Left hindlimb (tissue), 1 donor: ENCODE measurements at regions not wholly inside any gene's neighbourhood (a gene's known extent, or its start where the extent isn't known, plus 50 kb on each side); places are given as distances from the start of the nearest gene placed in this dataset.

Source experiments
- DNase-seq: peaks from one replicate; pipeline ENCODE4 v3.0.0-alpha.2; 2018

GRCh38 chr22:47933891-47934290, 1171.4 kb downstream of the TBC1D22A start:
- DNase-seq, result no peak

- DNase-seq, result no peak
Measured at GRCh38 chr22:47933226-47933625, 1170.8 kb downstream of the TBC1D22A start.

GRCh38 chr22:47929646-47930185, 1167.3 kb downstream of the TBC1D22A start:
- DNase-seq, result no peak

- DNase-seq, result no peak
Measured at GRCh38 chr22:47929073-47929472, 1166.6 kb downstream of the TBC1D22A start.

GRCh38 chr22:47928631-47929030, 1166.2 kb downstream of the TBC1D22A start:
- DNase-seq, result no peak

- no peak for DNase-seq
Measured at GRCh38 chr22:47927648-47928210, 1165.3 kb downstream of the TBC1D22A start.

- no peak for DNase-seq
Measured at GRCh38 chr22:47923011-47923427, 1160.6 kb downstream of the TBC1D22A start.

- no peak for DNase-seq
Measured at GRCh38 chr22:47921906-47922305, 1159.5 kb downstream of the TBC1D22A start.

GRCh38 chr22:47920380-47920959, 1158.0 kb downstream of the TBC1D22A start:
- DNase-seq, result no peak

- DNase-seq, result no peak
Measured at GRCh38 chr22:47919893-47920292, 1157.4 kb downstream of the TBC1D22A start.

- DNase-seq, result no peak
Measured at GRCh38 chr22:47919001-47919441, 1156.6 kb downstream of the TBC1D22A start.

GRCh38 chr22:47918276-47918921, 1155.9 kb downstream of the TBC1D22A start:
- no peak for DNase-seq

GRCh38 chr22:47914481-47915097, 1152.1 kb downstream of the TBC1D22A start:
- no peak for DNase-seq

GRCh38 chr22:47902646-47903180, 1140.3 kb downstream of the TBC1D22A start:
- DNase-seq, result no peak

GRCh38 chr22:47901911-47902310, 1139.5 kb downstream of the TBC1D22A start:
- DNase-seq, result no peak

GRCh38 chr22:47899894-47900293, 1137.4 kb downstream of the TBC1D22A start:
- DNase-seq, result no peak

GRCh38 chr22:47898946-47899345, 1136.5 kb downstream of the TBC1D22A start:
- no peak for DNase-seq

- no peak for DNase-seq
Measured at GRCh38 chr22:47891609-47892008, 1129.2 kb downstream of the TBC1D22A start.

GRCh38 chr22:47888817-47889216, 1126.4 kb downstream of the TBC1D22A start:
- no peak for DNase-seq

GRCh38 chr22:47884775-47885174, 1122.3 kb downstream of the TBC1D22A start:
- no peak for DNase-seq

- DNase-seq, result no peak
Measured at GRCh38 chr22:47884200-47884599, 1121.8 kb downstream of the TBC1D22A start.

GRCh38 chr22:47883757-47884156, 1121.3 kb downstream of the TBC1D22A start:
- DNase-seq, result no peak

- no peak for DNase-seq
Measured at GRCh38 chr22:47879346-47879745, 1116.9 kb downstream of the TBC1D22A start.
